ENCODE measurements at regions not wholly inside any gene's neighbourhood (a gene's known extent, or its start where the extent isn't known, plus 50 kb on each side); places are given as distances from the start of the nearest gene placed in this dataset.

DNA sequence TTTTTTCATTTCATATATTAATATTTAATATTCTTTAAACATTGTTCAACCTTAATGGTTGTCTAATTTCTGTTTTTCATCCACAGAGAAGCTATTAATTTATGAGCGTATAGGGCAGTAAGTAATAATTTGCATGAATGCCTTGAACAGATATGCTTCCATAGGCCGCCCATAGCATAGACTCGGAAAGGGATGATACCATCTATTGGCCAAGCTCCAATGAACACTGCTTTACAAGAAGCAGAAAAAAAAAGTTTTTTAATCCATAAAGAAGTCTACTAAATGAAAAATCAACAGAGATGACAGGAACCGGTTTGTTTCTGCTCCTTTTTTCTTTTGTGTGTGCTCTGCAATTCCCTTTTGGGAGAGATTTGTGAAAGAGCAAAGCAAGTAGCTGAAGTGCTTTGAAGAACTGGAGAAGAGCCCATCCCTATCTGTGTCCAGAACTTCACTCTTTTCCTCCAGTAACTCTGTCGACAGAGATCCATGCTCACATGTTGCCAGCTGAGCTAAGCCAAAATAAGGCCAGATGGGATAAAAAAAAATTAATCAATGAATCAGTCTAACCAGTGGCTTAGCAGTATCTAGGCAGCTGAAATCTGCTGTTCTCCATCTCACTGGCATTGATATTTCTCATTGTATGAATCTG, 215.9 kb upstream of the SOX21 start:
- H3K27me3 Mint-ChIP-seq: peaks cover 4% of the 10 kb centered on the region
- H3K27ac Mint-ChIP-seq: no peak overlapping the region
- no peaks in the 10 kb centered on the region for H3K36me3 Mint-ChIP-seq
- peaks cover 2% of the 10 kb centered on the region for H3K9me3 Mint-ChIP-seq
- no peak for DNase-seq
- no peaks in the 10 kb centered on the region for H3K4me1 Mint-ChIP-seq
- H3K4me3 Mint-ChIP-seq: no peak overlapping the region

- H3K9me3 Mint-ChIP-seq: no peaks in the 10 kb centered on the region
- no peaks in the 10 kb centered on the region for H3K4me1 Mint-ChIP-seq
- no peak overlapping the region for H3K4me3 Mint-ChIP-seq
- H3K27me3 Mint-ChIP-seq: no peaks in the 10 kb centered on the region
- no peak overlapping the region for H3K27ac Mint-ChIP-seq
- no peak for DNase-seq
- H3K36me3 Mint-ChIP-seq: no peaks in the 10 kb centered on the region
Observed at GRCh38 chr13:94925263-94925662, 212.9 kb upstream of the SOX21 start.

DNA sequence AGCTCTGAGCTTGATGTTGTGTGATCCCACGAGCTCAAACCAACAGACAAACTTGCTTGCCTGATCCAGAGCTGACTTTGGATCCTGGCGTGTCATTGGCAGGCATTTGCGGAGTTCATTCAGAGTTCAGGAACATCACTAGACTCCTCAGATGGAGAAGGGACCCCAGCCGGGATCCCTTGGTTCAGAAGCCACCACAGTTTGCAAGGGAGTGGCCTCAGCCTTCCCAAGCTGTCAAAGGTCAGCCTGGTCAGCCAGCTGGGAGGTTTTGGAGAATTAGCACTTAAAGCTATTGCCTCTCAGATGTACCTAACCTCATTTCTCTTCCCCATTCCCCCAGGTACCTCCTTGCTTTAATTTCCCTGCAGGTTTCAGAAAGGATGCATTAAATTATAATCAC, 208.8 kb upstream of the SOX21 start:
- Mint-ChIP-seq H3K4me1 (no peaks in the 10 kb centered on the region), H3K4me3 (no peak overlapping the region), H3K27me3 (no peaks in the 10 kb centered on the region), H3K36me3 (no peaks in the 10 kb centered on the region), H3K27ac (no peak overlapping the region), H3K9me3 (no peaks in the 10 kb centered on the region)
- DNase-seq: no peak

GRCh38 chr13:94920578-94920977, 208.2 kb upstream of the SOX21 start:
- Mint-ChIP-seq H3K9me3 (no peaks in the 10 kb centered on the region), H3K27ac (no peak overlapping the region)

DNA sequence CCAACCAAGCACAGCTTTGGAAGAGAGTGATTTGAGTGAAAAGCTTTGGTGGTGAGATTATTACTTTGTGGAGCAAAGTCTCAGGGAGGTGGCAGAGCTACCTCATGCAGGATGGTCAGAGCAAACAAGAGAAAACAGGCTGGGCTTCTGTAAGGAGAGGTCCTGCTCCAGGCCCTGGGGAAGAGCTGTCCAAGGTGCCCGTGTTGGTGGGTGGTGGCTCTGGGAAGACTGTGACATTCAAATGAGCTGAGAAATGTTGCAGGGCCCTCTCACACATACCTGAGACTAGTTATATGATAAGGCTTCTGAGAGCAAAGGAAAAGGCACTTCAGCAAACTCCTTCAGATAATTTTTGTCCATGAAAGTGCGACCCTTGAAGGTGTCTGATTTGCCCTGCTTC, 205.5 kb upstream of the SOX21 start:
- DNase-seq: no peak
- H3K27me3 Mint-ChIP-seq: no peaks in the 10 kb centered on the region
- H3K9me3 Mint-ChIP-seq: no peaks in the 10 kb centered on the region
- H3K4me3 Mint-ChIP-seq: no peak overlapping the region
- no peaks in the 10 kb centered on the region for H3K36me3 Mint-ChIP-seq
- no peaks in the 10 kb centered on the region for H3K4me1 Mint-ChIP-seq
- H3K27ac Mint-ChIP-seq: no peak overlapping the region

More at GRCh38 chr13:94920578-94920977, 208.2 kb upstream of the SOX21 start:
- Mint-ChIP-seq H3K4me3 (no peak overlapping the region), H3K4me1 (no peaks in the 10 kb centered on the region), H3K36me3 (no peaks in the 10 kb centered on the region), H3K27me3 (no peaks in the 10 kb centered on the region)
- no peak for DNase-seq

DNA sequence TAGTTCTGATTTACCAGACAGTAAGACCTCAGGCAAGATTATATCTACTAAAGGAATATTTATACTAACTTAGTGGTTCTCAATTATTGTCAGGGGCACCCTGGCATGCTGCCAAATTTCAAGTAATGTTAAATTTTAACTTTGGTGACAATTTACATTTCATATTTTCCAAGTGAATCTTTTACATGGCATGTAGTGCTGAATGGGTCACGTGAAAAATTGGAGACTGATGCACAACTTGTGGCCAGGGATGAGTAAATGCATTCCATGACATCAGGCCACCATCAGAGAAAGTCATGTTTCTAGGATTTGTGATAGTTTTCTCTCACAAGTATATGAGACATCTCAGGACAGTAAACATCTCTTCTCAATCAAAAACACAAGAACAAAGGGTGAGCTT, 202.6 kb upstream of the SOX21 start:
- Mint-ChIP-seq H3K27ac (no peak overlapping the region), H3K4me1 (no peaks in the 10 kb centered on the region), H3K4me3 (no peak overlapping the region), H3K27me3 (peaks cover 26% of the 10 kb centered on the region), H3K9me3 (no peaks in the 10 kb centered on the region), H3K36me3 (no peaks in the 10 kb centered on the region)
- no peak for DNase-seq

DNA sequence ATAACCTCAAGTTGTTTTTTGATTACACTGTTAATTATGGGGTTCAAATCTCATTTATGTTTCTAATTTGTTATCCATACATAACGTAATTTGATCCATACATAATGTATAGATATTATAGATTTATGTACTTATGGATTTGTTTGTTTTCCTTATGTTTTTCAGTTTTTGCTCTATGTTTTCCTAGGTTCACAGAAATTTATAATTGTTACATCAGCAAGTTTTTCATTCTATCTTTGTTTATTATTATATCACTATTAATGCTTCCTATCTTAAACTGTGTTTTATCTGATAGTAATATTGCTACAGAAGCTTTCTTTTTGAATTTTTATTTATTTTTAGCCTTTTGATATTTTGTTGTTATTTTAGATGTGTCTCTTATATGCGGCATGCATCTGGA, 194.3 kb upstream of the SOX21 start:
- H3K27me3 Mint-ChIP-seq: peaks cover 34% of the 10 kb centered on the region
- H3K9me3 Mint-ChIP-seq: no peaks in the 10 kb centered on the region
- no peaks in the 10 kb centered on the region for H3K4me1 Mint-ChIP-seq
- H3K27ac Mint-ChIP-seq: no peak overlapping the region
- H3K36me3 Mint-ChIP-seq: no peaks in the 10 kb centered on the region
- no peak for DNase-seq
- H3K4me3 Mint-ChIP-seq: no peak overlapping the region

DNA sequence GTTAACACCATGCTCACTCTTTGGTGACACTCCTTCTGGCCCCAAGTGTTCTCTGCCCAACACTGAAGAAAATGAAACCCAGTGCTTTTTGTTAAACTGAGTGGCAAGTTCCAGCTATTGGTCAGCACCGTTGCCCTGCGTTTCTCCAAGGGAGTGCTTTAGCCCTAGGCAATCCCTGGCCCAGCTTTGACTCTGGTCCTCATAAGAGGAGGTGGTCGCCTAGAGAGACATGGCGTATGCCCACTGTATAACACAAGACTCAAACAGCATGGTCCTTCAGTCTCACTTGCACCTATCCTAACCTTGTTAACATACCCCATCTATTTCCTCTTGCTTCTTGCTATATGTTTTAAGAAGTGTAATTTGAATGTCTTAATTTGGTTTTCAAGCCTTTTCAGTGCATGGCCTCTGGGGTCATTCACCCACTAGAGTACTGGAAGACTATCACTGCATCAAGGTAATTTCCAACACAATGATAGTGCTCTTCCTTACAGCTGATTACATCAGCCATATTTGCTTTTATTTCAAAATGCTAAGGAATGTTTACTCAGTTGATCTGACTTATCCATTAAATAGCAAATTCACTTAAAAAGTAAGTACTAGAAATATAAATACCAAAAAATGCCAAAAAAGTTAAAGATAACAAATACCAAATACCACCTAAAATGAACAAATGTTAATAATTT, 190.5 kb upstream of the SOX21 start:
- Mint-ChIP-seq H3K27me3 (peaks cover 8% of the 10 kb centered on the region), H3K36me3 (no peaks in the 10 kb centered on the region), H3K4me3 (no peak overlapping the region), H3K27ac (no peak overlapping the region), H3K4me1 (no peaks in the 10 kb centered on the region), H3K9me3 (no peaks in the 10 kb centered on the region)
- no peak for DNase-seq

DNA sequence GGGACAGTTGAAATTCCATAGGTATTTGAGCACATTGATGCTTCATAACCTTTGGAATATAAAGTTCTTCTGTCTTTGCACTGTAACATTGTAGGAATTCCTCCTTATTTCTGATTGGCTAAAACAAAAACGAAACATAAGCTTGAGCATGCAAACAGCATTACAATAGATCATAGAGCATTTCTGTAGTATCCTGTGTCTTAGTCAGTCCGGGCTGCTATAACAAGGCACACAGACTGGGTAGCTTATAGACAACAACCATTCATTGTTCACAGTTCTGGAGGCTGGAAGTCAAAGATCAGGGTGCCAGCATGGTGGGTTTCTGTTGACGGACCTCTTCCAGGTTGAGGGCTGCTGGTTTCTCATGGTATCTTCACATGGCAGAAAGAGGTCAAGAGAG, 188.7 kb upstream of the SOX21 start:
- peaks cover 8% of the 10 kb centered on the region for H3K27me3 Mint-ChIP-seq
- no peak overlapping the region for H3K4me3 Mint-ChIP-seq
- DNase-seq: no peak
- no peaks in the 10 kb centered on the region for H3K4me1 Mint-ChIP-seq
- H3K36me3 Mint-ChIP-seq: no peaks in the 10 kb centered on the region
- H3K9me3 Mint-ChIP-seq: no peaks in the 10 kb centered on the region
- H3K27ac Mint-ChIP-seq: no peak overlapping the region

DNA sequence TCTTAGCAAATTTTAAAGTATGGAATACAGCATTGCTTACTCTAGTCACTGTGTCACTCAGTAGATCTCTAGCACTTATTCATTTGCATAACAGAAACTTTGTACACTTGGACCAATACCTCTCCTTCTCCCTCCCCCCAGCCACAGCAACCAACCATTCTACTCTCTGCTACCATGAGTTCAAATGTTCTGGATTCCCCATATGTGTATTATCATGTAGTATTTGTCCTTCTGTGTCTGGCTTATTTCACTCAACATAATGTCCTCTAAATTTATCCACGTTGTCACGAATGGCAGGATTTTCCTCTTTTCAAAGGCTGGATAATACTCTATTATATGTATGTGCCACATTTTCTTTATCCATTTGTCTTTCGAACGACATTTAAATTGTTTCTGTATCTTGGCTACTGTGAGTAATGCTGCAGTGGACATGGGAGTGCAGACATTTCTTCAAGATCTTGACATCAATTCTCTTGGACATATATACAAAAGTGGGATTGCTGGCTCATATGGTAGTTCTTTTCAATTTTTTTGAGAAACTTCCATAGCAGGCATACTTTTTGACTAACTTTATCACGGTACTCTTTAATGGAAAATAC, 184.5 kb upstream of the SOX21 start:
- H3K36me3 Mint-ChIP-seq: no peaks in the 10 kb centered on the region
- H3K4me1 Mint-ChIP-seq: no peaks in the 10 kb centered on the region
- H3K4me3 Mint-ChIP-seq: no peak overlapping the region

GRCh38 chr13:94896238-94896637, 183.9 kb upstream of the SOX21 start:
- no peaks in the 10 kb centered on the region for H3K36me3 Mint-ChIP-seq
- no peak overlapping the region for H3K27ac Mint-ChIP-seq
- H3K4me1 Mint-ChIP-seq: no peaks in the 10 kb centered on the region

More for the DNA sequence above, 184.5 kb upstream of the SOX21 start:
- Mint-ChIP-seq H3K9me3 (no peaks in the 10 kb centered on the region), H3K27me3 (no peaks in the 10 kb centered on the region), H3K27ac (no peak overlapping the region)
- DNase-seq: no peak

DNA sequence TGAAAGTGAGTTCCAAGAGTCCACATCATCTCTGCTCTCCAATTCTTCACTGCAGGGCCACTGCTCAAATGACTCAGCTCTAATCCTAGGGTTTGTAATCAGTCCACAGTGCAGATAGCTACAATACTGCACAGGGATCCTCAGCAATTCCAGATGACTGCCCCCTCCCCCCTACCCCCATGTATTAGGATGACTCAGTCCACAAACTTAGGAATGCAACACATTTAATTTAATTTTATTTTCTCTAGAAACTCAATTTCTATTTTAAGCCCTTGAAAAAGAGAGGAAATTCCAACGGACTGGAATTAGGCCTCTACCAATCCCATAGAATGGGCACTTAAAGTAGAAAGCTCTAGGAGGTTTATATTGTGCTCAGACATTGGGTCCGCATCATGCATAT, 173.8 kb upstream of the SOX21 start:
- no peaks in the 10 kb centered on the region for H3K36me3 Mint-ChIP-seq

More at GRCh38 chr13:94896238-94896637, 183.9 kb upstream of the SOX21 start:
- H3K4me3 Mint-ChIP-seq: no peak overlapping the region
- no peaks in the 10 kb centered on the region for H3K9me3 Mint-ChIP-seq
- peaks cover under 1% of the 10 kb centered on the region for H3K27me3 Mint-ChIP-seq
- no peak for DNase-seq

GRCh38 chr13:94880463-94880862, 168.1 kb upstream of the SOX21 start:
- no peaks in the 10 kb centered on the region for H3K36me3 Mint-ChIP-seq
- H3K9me3 Mint-ChIP-seq: no peaks in the 10 kb centered on the region
- DNase-seq: no peak
- no peak overlapping the region for H3K27ac Mint-ChIP-seq
- H3K4me1 Mint-ChIP-seq: no peaks in the 10 kb centered on the region
- no peaks in the 10 kb centered on the region for H3K27me3 Mint-ChIP-seq
- H3K4me3 Mint-ChIP-seq: no peak overlapping the region

More for the DNA sequence above, 173.8 kb upstream of the SOX21 start:
- DNase-seq: no peak
- H3K4me1 Mint-ChIP-seq: no peaks in the 10 kb centered on the region
- H3K27me3 Mint-ChIP-seq: peaks cover 4% of the 10 kb centered on the region
- no peaks in the 10 kb centered on the region for H3K9me3 Mint-ChIP-seq
- H3K4me3 Mint-ChIP-seq: no peak overlapping the region
- H3K27ac Mint-ChIP-seq: no peak overlapping the region

GRCh38 chr13:94878602-94879165, 166.3 kb upstream of the SOX21 start:
- Mint-ChIP-seq H3K9me3 (no peaks in the 10 kb centered on the region), H3K27ac (no peak overlapping the region), H3K4me1 (no peaks in the 10 kb centered on the region), H3K4me3 (no peak overlapping the region), H3K27me3 (peaks cover 3% of the 10 kb centered on the region), H3K36me3 (no peaks in the 10 kb centered on the region)
- no peak for DNase-seq

DNA sequence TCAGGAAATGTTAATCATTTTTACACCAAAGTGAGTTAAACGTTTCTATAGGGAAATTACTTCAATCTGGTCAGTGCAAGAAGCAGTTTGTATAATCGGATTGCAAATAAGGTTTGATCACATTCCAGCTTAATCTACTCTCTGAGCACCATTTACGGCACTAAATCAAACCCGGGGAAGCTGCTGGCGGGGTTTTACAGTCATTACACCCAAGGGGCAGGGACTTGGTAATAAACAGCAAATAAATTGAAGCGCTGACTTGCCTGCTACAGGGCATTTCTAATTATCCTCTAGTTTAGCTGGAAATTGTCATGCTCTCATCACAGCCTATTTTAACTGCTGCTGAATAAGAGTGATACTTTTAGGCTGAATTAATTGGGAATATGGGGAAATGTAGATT, 152.1 kb upstream of the SOX21 start:
- Mint-ChIP-seq H3K27me3 (no peaks in the 10 kb centered on the region), H3K36me3 (no peaks in the 10 kb centered on the region), H3K4me1 (peaks cover 10% of the 10 kb centered on the region), H3K27ac (no peak overlapping the region), H3K9me3 (no peaks in the 10 kb centered on the region), H3K4me3 (no peak overlapping the region)
- no peak for DNase-seq
